ENCODE measurements at regions not wholly inside any gene's neighbourhood (a gene's known extent, or its start where the extent isn't known, plus 50 kb on each side); places are given as distances from the start of the nearest gene placed in this dataset.

GRCh38 chr3:13177236-13177635 lies 104.0 kb upstream of the IQSEC1 start:
- no peak overlapping the region for H3K4me3 ChIP-seq (ENCODE audit: low read depth, low read length)
- no peak for TF ChIP-seq CTCF (IDR thresholded peaks at IDR 0.05; ENCODE audit: borderline replicate concordance, insufficient read depth, low read depth, low read length)

GRCh38 chr3:13176445-13176844 lies 103.2 kb upstream of the IQSEC1 start:
- TF ChIP-seq CTCF (IDR thresholded peaks at IDR 0.05; ENCODE audit: borderline replicate concordance, insufficient read depth, low read depth, low read length), result no peak
- H3K4me3 ChIP-seq (ENCODE audit: low read depth, low read length), result no peak overlapping the region

- no peak overlapping the region for H3K4me3 ChIP-seq (ENCODE audit: low read depth, low read length)
- no peak for TF ChIP-seq CTCF (IDR thresholded peaks at IDR 0.05; ENCODE audit: borderline replicate concordance, insufficient read depth, low read depth, low read length)
These were observed 101.5 kb upstream of the IQSEC1 start for GRCh38 chr3:13174803-13175135.

GRCh38 chr3:13174011-13174802 lies 101.0 kb upstream of the IQSEC1 start:
- no peak for TF ChIP-seq CTCF (IDR thresholded peaks at IDR 0.05; ENCODE audit: borderline replicate concordance, insufficient read depth, low read depth, low read length)
- no peak overlapping the region for H3K4me3 ChIP-seq (ENCODE audit: low read depth, low read length)

GRCh38 chr3:13173186-13173585 lies 100.0 kb upstream of the IQSEC1 start:
- no peak overlapping the region for H3K4me3 ChIP-seq (ENCODE audit: low read depth, low read length)
- TF ChIP-seq CTCF (IDR thresholded peaks at IDR 0.05; ENCODE audit: borderline replicate concordance, insufficient read depth, low read depth, low read length), result no peak

GRCh38 chr3:13172644-13173013 lies 99.4 kb upstream of the IQSEC1 start:
- H3K4me3 ChIP-seq (ENCODE audit: low read depth, low read length), result no peak overlapping the region
- TF ChIP-seq CTCF (IDR thresholded peaks at IDR 0.05; ENCODE audit: borderline replicate concordance, insufficient read depth, low read depth, low read length), result no peak
